ENCODE measurements at regions not wholly inside any gene's neighbourhood (a gene's known extent, or its start where the extent isn't known, plus 50 kb on each side); places are given as distances from the start of the nearest gene placed in this dataset.
"Not testable (repeated sequence)": the region's sequence is repeated elsewhere in the genome, so short reads cannot be mapped to it uniquely, and the experiment has no call there.

DNA sequence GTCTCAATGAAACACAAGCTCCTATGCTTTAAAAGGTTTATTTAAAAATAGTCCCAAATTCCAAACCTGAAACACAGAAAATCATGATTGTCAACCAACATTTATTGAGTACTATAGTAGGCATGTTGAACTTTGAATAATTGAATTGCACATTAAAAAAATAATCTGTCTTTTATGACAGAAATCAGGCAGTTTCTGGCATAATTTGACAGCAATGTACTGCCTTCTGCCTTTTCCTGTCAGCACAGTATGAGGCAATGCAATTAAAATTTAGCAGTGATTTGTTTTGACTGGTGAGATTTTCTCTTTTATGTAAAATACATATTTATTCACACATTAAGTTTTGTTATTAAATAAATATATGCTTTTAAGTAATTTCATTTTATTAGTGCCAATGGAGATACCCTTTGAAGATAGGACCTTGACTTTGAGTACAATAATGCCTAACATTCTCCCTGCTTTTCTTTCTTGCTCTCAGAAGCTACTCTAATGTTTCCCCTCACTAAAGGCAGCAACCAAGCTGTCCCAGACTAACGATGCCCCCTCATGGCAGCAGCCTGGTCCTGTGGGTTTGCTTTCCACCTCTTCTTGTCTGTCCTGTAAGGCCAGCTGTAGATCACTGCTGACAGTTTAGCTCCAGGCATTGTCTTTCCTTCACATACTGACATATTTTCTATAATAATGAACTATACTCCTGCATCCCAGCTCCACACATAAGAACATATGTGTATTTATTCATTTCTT, 346.7 kb downstream of the IL20RB start:
- DNase-seq, result no peak

DNA sequence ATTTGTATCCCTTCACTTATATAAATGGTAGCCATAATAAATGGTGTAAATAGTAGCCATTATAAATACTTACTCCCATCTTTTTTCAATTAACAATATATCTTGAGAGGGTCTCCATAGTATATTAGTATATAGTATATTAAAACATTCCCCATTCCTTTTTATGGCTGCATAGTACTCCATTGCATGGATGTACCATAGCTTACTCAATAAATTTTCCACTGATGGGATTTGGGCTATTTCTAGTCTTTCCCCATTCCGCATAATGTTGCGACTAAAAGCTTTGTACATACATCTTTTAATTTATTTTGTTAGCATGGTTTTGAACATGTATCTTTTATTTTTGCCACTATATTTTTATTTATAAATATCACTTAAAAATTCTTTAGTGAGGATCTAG, 366.3 kb downstream of the IL20RB start:
- no peak for DNase-seq

DNA sequence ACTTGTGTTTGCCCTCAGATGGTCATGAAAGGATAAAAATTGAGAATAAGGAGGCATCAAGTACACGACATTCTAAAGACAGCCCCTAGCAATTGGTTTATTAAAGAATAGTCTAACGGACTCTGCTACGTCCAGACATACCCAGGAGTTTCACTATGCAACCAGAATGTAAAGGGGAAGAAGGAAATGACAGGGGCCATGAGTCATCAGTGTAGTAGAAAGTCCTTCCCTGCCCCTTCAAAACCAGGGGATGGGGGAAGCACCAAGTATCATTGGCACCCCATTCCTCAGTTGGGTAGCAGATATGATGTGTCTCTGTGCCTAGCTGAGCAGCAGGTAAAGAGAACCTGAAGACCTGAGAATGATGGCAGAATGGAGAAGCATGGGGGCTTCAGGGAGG, 367.4 kb downstream of the IL20RB start:
- DNase-seq, result no peak

- no peak for DNase-seq
Observed at GRCh38 chr3:137325934-137326333, 368.2 kb downstream of the IL20RB start.

GRCh38 chr3:137329594-137329993, 371.8 kb downstream of the IL20RB start:
- no peak for DNase-seq

DNA sequence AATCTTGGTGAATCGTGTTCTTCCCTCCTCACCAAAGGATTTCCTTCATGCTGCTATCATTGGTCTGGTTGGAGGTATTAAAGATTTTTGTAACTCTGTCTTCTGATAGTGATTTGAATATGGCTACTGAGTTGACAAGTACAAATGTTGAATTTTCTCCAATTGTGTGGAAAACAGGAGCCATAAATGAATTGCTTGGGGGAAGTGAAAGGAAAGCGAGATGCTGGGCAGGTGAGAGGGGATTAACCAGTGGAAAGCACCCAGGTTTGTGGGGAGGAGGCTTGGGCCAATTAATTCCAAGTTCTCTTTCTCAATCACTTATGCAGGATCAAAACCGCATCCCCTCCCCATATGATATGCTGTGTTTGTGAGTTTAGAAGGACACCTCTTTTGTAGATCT, 372.5 kb downstream of the IL20RB start:
- no peak for DNase-seq

DNA sequence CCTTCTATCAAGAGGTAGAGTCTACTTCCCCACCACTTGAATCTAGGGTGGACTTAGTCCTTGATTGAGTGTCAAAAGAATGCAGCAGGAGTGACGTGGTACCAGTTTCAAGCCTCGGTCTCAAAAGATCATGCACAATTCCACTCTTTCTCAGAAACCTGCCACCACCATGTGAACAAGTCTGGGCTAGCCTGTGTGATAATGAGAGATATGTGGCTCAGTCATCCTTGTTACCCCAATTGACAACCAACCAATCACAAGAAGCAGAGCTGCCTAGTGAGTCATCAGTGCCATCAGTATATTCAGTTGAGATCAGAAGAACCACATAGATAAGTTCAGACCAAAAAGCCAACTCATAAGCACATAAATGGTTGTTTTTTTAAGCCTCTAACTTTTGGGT, 374.5 kb downstream of the IL20RB start:
- DNase-seq, result no peak

DNA sequence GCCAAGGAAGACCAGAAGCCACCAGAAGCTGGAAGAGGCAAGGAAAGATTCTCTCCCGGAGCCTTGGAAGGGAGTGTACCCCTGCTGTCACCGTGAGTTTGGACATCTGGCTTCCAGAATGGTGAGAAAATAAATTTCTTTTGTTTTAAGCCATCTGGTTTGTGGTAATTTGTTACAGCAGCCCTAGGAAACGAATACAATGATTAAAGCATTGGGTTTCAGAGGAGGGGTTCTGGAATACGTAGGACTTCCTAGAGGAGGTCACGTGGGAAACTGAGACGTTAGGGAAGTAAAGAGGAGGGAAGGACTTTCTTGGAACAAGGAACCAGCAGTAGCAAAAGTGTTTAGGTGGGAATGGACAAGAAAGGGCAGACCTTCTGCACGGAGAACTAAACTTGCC, 377.7 kb downstream of the IL20RB start:
- no peak for DNase-seq

GRCh38 chr3:137338400-137338799, 380.6 kb downstream of the IL20RB start:
- DNase-seq, result not testable (repeated sequence)

DNA sequence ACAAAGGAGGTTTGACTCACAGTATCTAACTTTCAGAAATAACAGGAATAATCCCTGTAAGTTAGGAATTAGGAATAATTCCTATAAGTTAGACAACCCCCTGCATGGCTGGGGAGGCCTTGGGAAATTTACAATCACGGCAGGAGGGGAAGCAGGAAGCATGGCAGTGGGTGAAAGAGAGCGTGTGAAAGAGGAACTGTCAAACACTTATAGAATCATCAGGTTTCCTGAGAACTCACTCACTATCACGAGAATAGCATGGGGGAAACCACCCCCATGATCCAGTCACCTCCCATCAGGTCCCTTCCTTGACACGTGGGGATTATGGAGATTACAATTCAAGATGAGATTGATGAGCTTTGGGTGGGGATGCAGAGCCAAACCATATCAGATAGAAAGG, 385.5 kb downstream of the IL20RB start:
- DNase-seq, result peak in 2 of 3 donors; percentile 0 to 13

GRCh38 chr3:137347132-137347531, 389.3 kb downstream of the IL20RB start:
- DNase-seq, result no peak

DNA sequence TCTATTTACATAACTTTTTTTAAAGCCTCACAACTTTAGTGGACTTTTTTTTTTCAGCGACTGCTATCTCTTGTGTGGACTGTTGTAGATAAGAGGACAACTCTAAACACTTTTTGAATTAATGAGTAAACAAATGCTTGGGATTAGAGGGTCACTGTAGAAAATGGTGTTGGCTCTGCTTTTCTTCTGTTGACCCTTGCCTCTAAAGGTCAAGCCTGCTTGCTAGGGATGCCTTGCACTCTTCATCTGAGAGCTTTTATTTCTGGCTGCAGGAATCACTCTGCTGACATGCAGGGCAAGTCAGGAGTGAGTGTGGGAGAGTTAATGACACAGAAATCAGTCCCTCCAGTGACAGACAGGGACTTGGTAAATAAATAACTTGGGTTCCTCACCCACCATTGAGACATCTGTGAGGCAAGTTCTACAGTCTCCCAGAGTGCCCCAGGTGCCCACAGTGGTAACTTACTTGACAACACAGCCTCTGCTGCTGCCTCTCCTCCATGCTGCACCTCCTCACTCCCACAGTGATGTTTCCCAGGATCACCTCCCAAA, 390.1 kb downstream of the IL20RB start:
- DNase-seq, result no peak

DNA sequence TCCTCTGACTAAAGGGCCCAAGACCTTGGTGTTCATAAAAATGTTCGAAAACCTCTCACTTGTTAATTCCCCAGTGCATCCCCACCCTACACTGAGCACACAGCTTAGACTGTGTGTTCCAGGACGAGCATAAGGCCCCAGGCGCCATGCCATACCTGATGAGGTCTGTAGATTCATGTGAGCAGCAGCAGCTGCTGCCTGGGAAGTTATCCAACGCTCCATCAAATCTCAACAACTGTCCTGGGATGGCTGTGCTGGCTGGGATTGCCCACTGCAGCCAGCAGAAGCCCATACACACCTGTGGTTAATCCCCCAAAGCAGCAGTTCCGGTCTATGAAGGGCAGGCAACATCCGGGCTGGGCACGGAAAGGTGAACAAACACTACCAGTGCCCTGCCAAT, 391.2 kb downstream of the IL20RB start:
- no peak for DNase-seq

- no peak for DNase-seq
Observed at GRCh38 chr3:137349557-137350348, 392.0 kb downstream of the IL20RB start.

- DNase-seq, result no peak
Observed at GRCh38 chr3:137360531-137361201, 402.9 kb downstream of the IL20RB start.

DNA sequence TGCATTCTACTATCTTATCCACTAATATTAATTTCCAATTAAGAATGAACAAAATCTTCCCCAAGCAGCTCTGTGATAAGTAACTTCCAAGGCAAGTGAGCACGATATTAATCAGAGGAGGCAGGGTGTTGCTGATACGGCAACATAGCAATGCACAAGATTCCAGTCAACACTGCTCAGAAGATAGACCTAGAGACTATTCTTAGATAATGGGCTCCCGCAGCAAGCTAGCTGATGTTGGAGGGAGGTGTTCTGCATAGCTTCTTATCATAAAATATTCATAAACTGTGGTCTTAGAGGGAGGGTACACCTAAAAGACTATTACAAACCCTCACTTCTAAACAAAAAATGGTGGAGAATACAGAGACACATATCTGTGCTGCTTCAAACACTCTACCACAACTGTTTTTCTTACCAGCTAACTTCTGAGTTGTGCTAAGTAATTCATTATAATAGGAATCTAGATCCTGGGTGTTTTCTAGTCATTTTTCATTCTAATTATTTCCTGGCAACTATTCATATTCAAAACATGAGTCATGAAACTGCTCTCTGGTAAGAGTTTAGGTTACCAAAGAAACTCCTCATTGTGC, 382.0 kb upstream of the SOX14 start:
- DNase-seq, result no peak

GRCh38 chr3:137385922-137386321, 378.2 kb upstream of the SOX14 start:
- no peak for DNase-seq

DNA sequence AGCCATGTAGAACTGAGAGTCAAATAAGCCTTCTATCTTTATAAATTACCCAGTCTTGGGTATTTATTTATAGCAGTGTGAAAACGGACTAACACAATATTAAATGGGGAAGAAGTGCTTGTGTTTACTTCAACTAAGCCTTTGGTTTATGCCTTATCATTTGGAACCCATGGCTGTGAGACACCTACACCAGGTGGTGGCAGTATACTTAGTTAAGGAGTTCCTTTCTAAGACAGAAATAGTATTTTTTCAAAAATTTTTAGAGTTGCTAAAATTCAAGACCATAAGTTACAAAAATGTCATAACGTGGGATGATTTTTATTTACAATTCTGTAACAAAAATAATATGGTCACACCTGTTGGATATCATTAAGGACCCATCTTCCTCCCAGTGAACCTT, 354.5 kb upstream of the SOX14 start:
- no peak for DNase-seq

DNA sequence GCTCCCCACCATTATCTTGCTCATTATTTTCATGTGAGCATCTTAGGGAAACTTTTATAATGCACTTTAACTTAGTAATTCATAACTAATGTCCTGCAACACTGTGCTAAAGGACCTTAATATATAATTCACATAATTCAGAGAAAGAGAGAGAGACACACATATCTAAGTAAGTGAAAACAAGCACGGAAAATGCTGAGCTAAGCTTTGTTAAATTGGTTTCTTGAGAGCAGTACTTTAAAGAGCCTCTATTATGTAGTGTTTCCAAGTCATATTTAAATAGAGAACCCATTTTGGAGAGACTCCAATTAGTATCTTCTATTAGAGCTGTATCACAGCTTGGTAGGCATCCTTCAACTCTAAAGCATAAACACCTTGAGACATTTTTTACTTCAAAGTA, 354.1 kb upstream of the SOX14 start:
- no peak for DNase-seq

DNA sequence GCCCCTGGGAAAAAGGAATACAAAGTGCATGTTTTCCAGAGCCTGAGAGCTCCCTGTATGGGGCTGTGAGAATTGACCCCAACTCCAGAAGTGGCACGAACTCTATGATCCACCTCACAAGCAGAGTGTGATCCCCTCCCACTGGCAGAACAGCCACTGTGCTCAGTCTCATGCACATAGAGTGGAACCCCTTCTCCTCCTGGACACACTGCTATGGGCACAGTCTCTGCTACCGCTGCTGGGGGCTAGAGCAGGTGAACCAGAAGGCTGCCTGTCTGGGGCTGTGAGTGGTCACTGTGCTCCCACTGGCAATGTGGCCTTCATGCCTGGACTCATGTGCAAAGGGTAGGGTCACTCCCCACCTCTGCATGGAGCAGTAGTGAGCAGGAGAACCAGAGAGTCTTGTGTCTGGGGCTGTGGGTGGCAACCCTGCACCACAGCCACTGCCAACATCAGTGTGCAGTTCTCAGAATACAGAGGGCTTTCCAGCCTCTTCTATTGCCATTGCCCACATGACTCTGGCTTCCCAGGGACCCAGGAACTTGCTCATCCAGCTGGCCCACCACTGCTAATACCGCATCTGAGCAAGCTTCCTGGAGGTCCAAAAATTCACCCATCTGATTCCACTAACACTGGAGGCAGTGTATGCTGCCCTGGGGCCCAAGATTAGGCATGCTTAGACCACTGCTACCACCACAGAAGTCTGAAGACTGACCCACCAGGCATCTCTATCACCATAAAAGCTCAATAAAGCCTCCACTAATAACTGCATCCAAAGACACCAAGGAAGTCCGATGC, 343.7 kb upstream of the SOX14 start:
- no peak for DNase-seq

DNA sequence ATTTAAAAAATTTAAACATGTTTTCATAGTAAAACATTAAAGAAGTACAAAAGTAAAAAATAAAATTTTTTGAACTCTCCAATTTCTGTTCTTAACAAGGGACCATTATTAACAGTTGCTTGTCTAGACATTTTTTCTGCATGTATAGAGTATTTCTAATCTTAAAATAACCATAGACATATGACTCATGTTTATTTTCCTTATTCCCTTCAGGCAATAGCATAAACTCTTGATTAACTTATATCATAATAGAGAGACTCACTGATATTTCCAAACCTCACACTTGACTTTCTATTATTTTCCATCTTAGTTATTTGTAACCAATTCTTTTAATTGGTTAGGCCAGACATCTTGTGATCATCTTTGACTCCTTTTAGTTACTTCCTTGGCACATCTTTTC, 325.6 kb upstream of the SOX14 start:
- DNase-seq, result no peak

- DNase-seq, result no peak
Observed at GRCh38 chr3:137460944-137461343, 303.2 kb upstream of the SOX14 start.

Data from suppressor macrophage treated with lipopolysaccharide for 1 hour (primary cell).